HG03558 (cell line): ENCODE measurements at regions not wholly inside any gene's neighbourhood (a gene's known extent, or its start where the extent isn't known, plus 50 kb on each side); places are given as distances from the start of the nearest gene placed in this dataset.

Experiments
- ATAC-seq: cut with Tn5 transposase; IDR thresholded peaks from one replicate; pipeline ENCODE4 v1.9.1; 2021; ENCODE audit warnings: moderate number of reproducible peaks; ENCODE audit not compliant: unreplicated experiment; ENCODE audit errors: extremely low read depth

DNA sequence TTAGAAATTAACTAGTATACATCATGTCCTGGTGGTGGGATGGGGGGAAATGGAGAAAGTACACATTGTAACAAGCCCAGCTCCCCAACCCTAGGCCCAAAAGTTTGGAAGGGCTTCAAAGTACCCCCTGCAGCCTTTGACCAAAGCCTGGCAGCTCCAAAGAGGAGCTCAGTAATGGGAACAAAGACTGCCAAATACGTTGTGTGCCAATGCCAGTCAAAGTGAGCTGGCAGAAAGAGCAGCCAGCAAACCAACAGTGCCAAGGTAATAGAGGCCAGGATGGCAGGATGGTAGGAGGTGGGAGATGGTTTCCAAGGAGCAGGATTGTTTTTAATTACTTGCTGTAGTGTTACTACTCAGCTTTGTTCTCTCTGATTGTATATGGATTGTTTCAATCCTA, 248.3 kb downstream of the COX7C start:
- no peak for ATAC-seq

DNA sequence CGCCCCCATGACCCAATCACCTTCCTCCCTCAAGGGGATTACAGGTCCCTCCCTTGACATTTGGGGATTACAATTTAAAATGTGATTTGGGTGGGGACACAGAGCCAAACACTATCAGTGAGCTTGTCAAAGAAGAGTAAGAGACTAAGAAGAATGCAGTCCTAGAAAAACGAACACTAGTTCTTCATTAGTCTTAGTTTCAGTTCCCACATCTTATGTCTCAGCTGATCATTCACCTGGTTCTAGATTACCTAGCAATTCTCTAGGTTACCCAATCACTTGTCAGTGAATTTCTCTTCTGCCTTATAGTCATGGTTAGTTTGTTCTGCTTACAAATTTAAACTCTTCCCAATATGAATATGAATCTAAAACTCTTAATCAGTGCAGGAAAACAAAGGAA, 251.5 kb downstream of the COX7C start:
- ATAC-seq: no peak

DNA sequence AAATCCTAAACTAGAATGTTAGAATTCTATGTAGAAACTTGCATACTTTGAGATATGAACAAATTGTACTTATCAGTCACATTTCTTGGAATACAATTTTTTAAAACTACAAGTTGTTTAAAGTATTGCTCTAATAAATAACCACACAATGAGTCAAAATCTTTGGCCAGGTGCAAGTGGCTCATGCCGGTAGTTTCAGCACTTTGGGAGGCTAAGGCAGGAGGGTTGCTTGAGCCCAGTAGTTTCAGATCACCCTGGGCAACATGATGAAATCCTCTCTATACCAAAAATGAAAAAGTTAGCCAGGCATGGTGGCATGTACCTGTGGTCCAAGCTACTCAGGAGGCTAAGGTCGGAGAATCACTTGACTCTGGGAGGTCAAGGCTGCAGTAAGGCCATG, 257.8 kb downstream of the COX7C start:
- ATAC-seq: no peak

GRCh38 chr5:86878250-86878649, 260.5 kb downstream of the COX7C start:
- ATAC-seq: no peak

GRCh38 chr5:86879086-86879485, 261.3 kb downstream of the COX7C start:
- no peak for ATAC-seq

DNA sequence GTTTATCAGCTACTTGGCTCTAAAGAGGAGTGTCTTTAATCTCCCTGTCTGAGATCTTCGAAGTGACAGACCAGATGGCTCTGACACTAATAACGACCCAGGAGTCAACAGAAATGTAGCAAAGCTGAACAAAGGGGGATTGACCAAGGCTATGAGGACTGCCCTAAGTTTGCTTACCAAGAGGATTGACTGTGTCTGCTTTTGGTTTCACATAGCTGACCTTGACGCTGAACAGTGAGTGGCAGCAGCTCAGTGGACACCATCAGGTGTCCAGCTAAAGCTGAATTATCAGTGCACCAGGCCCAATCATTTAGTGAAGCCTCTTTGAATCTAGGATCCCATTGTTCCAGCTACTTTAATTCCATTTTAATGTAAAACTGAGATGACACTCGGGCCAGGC, 262.6 kb downstream of the COX7C start:
- ATAC-seq: no peak

GRCh38 chr5:86880785-86881492, 263.2 kb downstream of the COX7C start:
- ATAC-seq: peak; percentile 90

GRCh38 chr5:86881493-86882090, 263.9 kb downstream of the COX7C start:
- ATAC-seq: no peak

- ATAC-seq: no peak
These were observed 266.9 kb downstream of the COX7C start for GRCh38 chr5:86884608-86885007.

GRCh38 chr5:86885011-86885410, 267.3 kb downstream of the COX7C start:
- ATAC-seq: no peak

DNA sequence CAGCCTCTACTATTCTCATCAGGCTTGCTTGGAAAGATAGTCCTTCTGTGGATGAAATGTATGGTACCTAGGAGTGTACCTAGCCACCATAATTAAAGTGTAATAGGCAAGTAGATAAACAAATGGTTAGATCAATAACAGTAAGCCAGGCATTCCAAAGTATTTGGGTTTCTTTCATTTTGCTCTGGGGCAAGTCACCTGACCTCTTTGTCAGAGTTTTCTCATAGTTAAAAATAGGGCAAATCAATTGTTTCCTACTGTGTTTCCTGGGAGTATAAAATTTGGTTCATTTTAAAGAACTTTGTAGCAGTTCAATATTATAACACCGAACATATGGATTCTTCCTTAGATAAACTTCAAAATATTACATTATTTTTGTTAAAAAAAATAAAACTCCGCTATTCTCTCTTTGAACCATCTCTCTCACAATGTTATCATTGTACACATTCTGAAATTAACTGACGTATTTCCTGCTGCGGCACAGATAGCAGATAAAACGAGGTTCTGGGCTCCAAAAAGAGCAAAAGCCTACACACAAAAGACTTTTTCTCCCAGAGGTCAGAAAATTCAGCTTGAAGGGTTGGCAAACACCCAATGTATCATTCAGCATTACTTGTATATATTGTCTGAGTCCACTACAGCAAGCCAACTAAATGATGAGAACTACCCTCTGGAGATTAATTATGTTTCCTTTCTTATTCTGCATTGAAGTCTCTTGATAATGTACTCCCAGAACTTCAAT, 267.9 kb downstream of the COX7C start:
- ATAC-seq: no peak

DNA sequence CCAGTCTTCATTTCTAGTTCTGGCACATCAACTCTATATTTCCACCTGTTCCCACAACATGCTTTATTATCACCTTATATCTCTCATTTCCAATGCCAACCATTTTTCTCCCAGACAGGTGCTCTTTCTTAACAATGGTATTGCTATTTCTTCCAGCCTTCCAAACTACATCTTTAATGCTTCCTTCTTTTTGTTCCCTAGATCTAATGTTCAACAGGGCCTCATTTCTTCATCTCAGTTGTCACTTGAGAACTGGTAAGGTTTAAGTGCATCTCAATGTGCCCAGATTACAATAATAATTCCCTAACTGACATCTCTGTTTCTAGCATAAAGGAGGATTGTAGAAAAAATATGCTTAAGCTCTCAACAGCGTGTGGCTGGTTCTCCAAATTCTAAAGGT, 272.6 kb downstream of the COX7C start:
- no peak for ATAC-seq

DNA sequence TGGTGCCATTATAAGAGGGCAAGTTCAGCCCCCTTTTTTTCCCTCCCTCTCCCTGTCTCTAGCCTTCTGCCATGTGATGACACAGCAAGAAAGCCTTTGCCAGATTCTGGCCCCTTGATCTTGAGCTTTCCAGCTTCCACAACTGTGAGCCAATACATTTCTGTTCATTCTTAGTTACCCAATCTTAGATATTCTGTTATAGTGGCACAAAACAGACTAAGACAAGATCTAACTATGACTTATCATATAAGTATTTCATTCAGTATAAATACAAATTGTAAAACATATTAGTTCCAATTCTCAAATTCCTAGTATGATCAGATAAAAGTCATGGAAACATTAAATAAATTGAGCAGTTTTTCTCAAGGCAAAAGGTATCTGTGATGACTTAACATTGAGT, 276.3 kb downstream of the COX7C start:
- no peak for ATAC-seq

GRCh38 chr5:86896916-86897315, 279.2 kb downstream of the COX7C start:
- no peak for ATAC-seq

DNA sequence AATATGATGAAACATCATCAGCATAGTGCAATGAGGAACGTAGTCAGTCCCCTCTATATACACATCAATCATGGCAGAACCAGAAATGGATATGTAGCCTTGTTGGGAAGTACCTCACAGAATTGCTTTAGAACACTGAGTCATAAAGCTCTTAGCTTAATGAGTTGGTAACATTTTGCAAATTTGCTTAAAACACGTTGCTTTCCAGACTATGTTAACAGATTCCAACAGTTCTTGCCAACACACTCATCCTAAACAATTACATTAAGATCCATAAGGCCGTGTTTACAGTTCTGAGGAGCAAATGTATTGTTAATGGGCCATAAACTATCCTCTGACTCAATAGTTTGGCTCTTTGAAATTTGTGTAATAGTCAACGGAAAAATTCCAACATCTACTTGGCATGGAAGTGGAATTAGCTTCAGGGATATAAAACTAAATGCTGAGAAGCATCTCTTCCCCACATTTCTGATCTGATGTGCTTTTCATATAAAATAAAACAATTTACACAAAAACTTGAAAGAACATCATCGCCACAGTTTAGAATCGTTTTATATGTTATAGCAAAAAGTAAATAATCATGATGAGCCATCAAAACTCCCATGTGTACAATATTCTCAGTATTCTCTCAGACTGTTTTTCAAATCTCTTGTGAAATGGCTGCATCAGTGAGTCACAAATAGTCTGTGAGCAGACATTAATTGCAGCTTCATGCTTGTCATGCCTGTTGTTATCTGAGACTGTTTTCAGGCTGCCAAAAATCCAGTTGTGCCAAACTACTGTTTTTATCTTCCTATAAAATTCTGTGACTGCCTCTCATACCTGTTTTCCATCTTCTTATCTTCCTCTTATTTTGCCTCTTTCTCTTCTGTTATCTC, 291.9 kb downstream of the COX7C start:
- no peak for ATAC-seq

DNA sequence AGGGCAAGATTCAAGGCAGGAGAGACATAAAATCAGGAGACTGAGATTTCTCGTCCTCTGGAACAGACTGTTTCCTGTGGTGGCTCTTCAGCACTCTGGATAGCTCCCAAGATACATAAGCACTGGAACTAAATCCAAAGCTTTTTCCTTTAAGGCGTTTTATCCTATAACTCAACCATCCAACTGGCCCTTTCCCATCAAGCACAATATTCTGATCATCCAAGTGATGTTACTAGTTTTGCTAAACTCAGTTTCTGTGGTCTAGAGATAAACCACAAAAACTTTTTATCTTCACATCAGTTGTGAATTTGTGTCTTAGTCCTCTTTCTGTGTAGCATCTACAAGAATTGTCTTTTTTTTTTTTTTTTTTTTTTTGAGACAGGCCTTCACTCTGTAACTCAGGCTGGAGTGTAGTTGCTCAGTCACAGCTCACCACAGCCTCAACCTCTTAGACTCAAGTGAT, 299.4 kb downstream of the COX7C start:
- no peak for ATAC-seq

- no peak for ATAC-seq
These were observed 300.5 kb downstream of the COX7C start for GRCh38 chr5:86918246-86918645.

GRCh38 chr5:86926033-86926432, 308.3 kb downstream of the COX7C start:
- no peak for ATAC-seq

DNA sequence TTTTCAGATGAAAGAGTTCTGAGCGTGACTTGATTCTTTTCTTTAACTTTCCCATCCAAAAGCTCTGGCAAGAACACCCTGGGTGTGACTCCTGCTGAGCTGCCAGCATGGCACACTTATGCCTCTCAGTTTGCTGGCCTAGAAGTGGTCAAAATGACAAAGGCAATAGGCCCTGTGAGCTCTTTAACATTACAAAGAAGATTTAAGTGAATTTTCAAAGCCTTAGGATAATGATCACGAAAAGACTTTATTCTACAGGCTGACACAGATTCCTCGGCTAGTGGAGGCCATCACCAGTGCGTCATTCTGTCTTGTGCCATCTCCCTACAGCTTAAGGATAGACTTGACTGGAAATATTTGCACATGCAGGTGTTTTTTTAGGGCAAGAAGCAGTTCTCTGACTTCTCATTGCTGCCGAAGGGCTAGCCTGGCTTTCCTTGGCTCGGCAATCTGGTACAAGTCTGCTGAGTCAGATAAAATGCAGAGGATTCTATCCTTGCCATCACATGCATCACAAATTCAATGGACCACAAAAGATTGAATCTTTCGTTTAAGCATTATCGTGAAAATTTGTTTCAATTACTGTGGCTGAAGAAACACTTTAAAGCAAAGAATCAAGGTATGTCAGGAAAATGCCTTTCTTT, 311.5 kb downstream of the COX7C start:
- ATAC-seq: no peak

DNA sequence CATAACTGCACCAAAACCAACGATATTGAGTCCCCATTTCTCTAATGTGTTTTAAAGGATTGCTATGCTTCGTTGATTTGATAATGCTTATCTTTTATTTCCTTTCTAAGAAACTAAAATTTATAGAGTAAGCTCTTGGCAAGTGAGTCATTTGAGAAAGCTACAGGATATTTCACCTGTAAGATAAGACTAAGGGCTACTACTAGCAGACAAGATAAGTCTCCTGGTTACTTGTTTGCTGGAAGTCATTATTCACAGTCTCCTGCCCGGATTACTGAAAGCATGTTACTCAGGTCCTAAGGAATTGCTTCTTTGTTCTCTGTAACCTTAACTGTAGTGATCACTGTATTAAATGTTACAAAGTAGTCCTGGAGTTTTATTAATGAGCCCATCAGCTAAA, 315.9 kb upstream of the RASA1 start:
- ATAC-seq: no peak
